Stimulated activated naive CD8-positive, alpha-beta T cell treated with anti-CD3 and anti-CD28 coated beads, Interleukin-15, amount 100 ng/mL, for 72 hours (primary cell): ENCODE measurements at regions not wholly inside any gene's neighbourhood (a gene's known extent, or its start where the extent isn't known, plus 50 kb on each side); places are given as distances from the start of the nearest gene placed in this dataset.
A peak's percentile ranks its signal among the peaks of the same experiment; 100 is the strongest.
"Not testable (repeated sequence)": the region's sequence is repeated elsewhere in the genome, so short reads cannot be mapped to it uniquely, and the experiment has no call there.

Source experiments
- ATAC-seq: fragments of 150-1000 bp; cut with Tn5 transposase; 2 replicates; pipeline ENCODE4 v1.10.0; 2021; ENCODE audit warnings: mild to moderate bottlenecking, moderate library complexity
- DNase-seq, 2 donors: peaks; one replicate each; pipeline ENCODE4 v3.0.0; 2021 to 2022
- H3K27ac Mint-ChIP-seq, 2 donors: one replicate each; pipeline ENCODE4 v1.8.0; 2022; ENCODE audit warnings: mild to moderate bottlenecking in 2 of 2, mixed read lengths in 2 of 2, moderate library complexity in 2 of 2
- H3K27me3 Mint-ChIP-seq: one replicate; pipeline ENCODE4 v1.8.0; 2022; ENCODE audit warnings: mixed read lengths
- H3K4me1 Mint-ChIP-seq: one replicate; pipeline ENCODE4 v1.8.0; 2022; ENCODE audit warnings: mild to moderate bottlenecking, mixed read lengths
- H3K4me3 Mint-ChIP-seq, 2 donors: one replicate each; pipeline ENCODE4 v1.8.0; 2022; ENCODE audit warnings: mild to moderate bottlenecking in 2 of 2, mixed read lengths in 2 of 2, moderate library complexity in 1 of 2
- H3K9me3 Mint-ChIP-seq, 2 donors: one replicate each; pipeline ENCODE4 v1.8.0; 2022; ENCODE audit warnings: mixed read lengths in 2 of 2

- Mint-ChIP-seq H3K4me1 (no peaks in the 10 kb centered on the region), H3K27ac (no peak overlapping the region), H3K27me3 (no peaks in the 10 kb centered on the region), H3K4me3 (no peak overlapping the region), H3K9me3 (peaks cover 22 to 31% of the 10 kb centered on the region in 2 donors)
- ATAC-seq: no peak
- DNase-seq: no peak
Observed at GRCh38 chr12:38384816-38385378, 68.3 kb downstream of the ALG10B start.

- H3K4me1 Mint-ChIP-seq: no peaks in the 10 kb centered on the region
- ATAC-seq: no peak
- no peak overlapping the region for H3K27ac Mint-ChIP-seq
Observed at GRCh38 chr12:38385486-38385885, 68.9 kb downstream of the ALG10B start.

GRCh38 chr12:38386205-38386985 lies 69.8 kb downstream of the ALG10B start:
- H3K27me3 Mint-ChIP-seq: no peaks in the 10 kb centered on the region
- DNase-seq: no peak
- H3K4me1 Mint-ChIP-seq: no peaks in the 10 kb centered on the region
- ATAC-seq: no peak
- no peak overlapping the region for H3K27ac Mint-ChIP-seq
- H3K4me3 Mint-ChIP-seq: no peak overlapping the region
- peaks cover 13 to 22% of the 10 kb centered on the region in 2 donors for H3K9me3 Mint-ChIP-seq

More at GRCh38 chr12:38385486-38385885, 68.9 kb downstream of the ALG10B start:
- Mint-ChIP-seq H3K4me3 (no peak overlapping the region), H3K27me3 (no peaks in the 10 kb centered on the region), H3K9me3 (peaks cover 20 to 31% of the 10 kb centered on the region in 2 donors)
- no peak for DNase-seq

GRCh38 chr12:38389614-38390013 lies 73.0 kb downstream of the ALG10B start:
- no peak for DNase-seq
- Mint-ChIP-seq H3K4me1 (no peaks in the 10 kb centered on the region), H3K27me3 (no peaks in the 10 kb centered on the region), H3K27ac (no peak overlapping the region), H3K4me3 (no peak overlapping the region), H3K9me3 (peaks cover 0 to 10% of the 10 kb centered on the region in 2 donors)
- ATAC-seq: no peak

GRCh38 chr12:38391007-38391406 lies 74.4 kb downstream of the ALG10B start:
- H3K4me1 Mint-ChIP-seq: no peaks in the 10 kb centered on the region
- no peak overlapping the region for H3K4me3 Mint-ChIP-seq
- ATAC-seq (no peak), DNase-seq (no peak)
- H3K27ac Mint-ChIP-seq: no peak overlapping the region
- peaks cover 0 to 10% of the 10 kb centered on the region in 2 donors for H3K9me3 Mint-ChIP-seq
- no peaks in the 10 kb centered on the region for H3K27me3 Mint-ChIP-seq

- Mint-ChIP-seq H3K9me3 (peaks cover 10 to 13% of the 10 kb centered on the region in 2 donors), H3K27ac (no peak overlapping the region), H3K4me3 (no peak overlapping the region), H3K27me3 (no peaks in the 10 kb centered on the region), H3K4me1 (no peaks in the 10 kb centered on the region)
- ATAC-seq: no peak
- no peak for DNase-seq
Observed at GRCh38 chr12:38392554-38393144, 76.1 kb downstream of the ALG10B start.

- peaks cover 10% of the 10 kb centered on the region in 2 donors for H3K9me3 Mint-ChIP-seq
Observed at GRCh38 chr12:38399711-38400206, 83.2 kb downstream of the ALG10B start.

GRCh38 chr12:38402811-38403210 lies 86.2 kb downstream of the ALG10B start:
- H3K9me3 Mint-ChIP-seq: peaks cover 0 to 5% of the 10 kb centered on the region in 2 donors
- H3K4me1 Mint-ChIP-seq: no peaks in the 10 kb centered on the region
- DNase-seq: no peak
- H3K27ac Mint-ChIP-seq: no peak overlapping the region
- ATAC-seq: no peak
- H3K27me3 Mint-ChIP-seq: no peaks in the 10 kb centered on the region
- H3K4me3 Mint-ChIP-seq: no peak overlapping the region

More at GRCh38 chr12:38399711-38400206, 83.2 kb downstream of the ALG10B start:
- ATAC-seq (no peak), DNase-seq (no peak)
- Mint-ChIP-seq H3K4me1 (no peaks in the 10 kb centered on the region), H3K4me3 (no peak overlapping the region), H3K27me3 (no peaks in the 10 kb centered on the region), H3K27ac (no peak overlapping the region)

- H3K4me3 Mint-ChIP-seq: no peak overlapping the region
- no peaks in the 10 kb centered on the region for H3K4me1 Mint-ChIP-seq
- no peaks in the 10 kb centered on the region for H3K27me3 Mint-ChIP-seq
- DNase-seq (no peak), ATAC-seq (no peak)
- H3K9me3 Mint-ChIP-seq: no peaks in the 10 kb centered on the region
- no peak overlapping the region for H3K27ac Mint-ChIP-seq
Observed at GRCh38 chr12:38409511-38409910, 92.9 kb downstream of the ALG10B start.

GRCh38 chr12:38411426-38411825 lies 94.9 kb downstream of the ALG10B start:
- DNase-seq: no peak
- H3K27me3 Mint-ChIP-seq: no peaks in the 10 kb centered on the region
- H3K9me3 Mint-ChIP-seq: no peaks in the 10 kb centered on the region
- no peak overlapping the region for H3K4me3 Mint-ChIP-seq
- H3K4me1 Mint-ChIP-seq: no peaks in the 10 kb centered on the region
- no peak overlapping the region for H3K27ac Mint-ChIP-seq
- ATAC-seq: no peak

GRCh38 chr12:38411946-38412345 lies 95.4 kb downstream of the ALG10B start:
- Mint-ChIP-seq H3K4me3 (no peak overlapping the region), H3K4me1 (no peaks in the 10 kb centered on the region)
- ATAC-seq: no peak

GRCh38 chr12:38417101-38417500 lies 100.5 kb downstream of the ALG10B start:
- Mint-ChIP-seq H3K27me3 (no peaks in the 10 kb centered on the region), H3K27ac (no peak overlapping the region), H3K4me3 (no peak overlapping the region), H3K4me1 (no peaks in the 10 kb centered on the region), H3K9me3 (peaks cover 16 to 28% of the 10 kb centered on the region in 2 donors)
- ATAC-seq: no peak
- DNase-seq: no peak

More at GRCh38 chr12:38411946-38412345, 95.4 kb downstream of the ALG10B start:
- no peak for DNase-seq
- Mint-ChIP-seq H3K27me3 (no peaks in the 10 kb centered on the region), H3K9me3 (peaks cover 0 to 2% of the 10 kb centered on the region in 2 donors), H3K27ac (no peak overlapping the region)

GRCh38 chr12:38424436-38424835 lies 107.9 kb downstream of the ALG10B start:
- peaks cover 23 to 25% of the 10 kb centered on the region in 2 donors for H3K9me3 Mint-ChIP-seq
- no peak for DNase-seq
- ATAC-seq: no peak
- H3K27me3 Mint-ChIP-seq: no peaks in the 10 kb centered on the region
- H3K4me1 Mint-ChIP-seq: no peaks in the 10 kb centered on the region
- H3K27ac Mint-ChIP-seq: no peak overlapping the region
- H3K4me3 Mint-ChIP-seq: no peak overlapping the region

GRCh38 chr12:38427442-38427841 lies 110.9 kb downstream of the ALG10B start:
- no peak overlapping the region for H3K4me3 Mint-ChIP-seq
- DNase-seq: no peak
- H3K27ac Mint-ChIP-seq: no peak overlapping the region
- H3K27me3 Mint-ChIP-seq: no peaks in the 10 kb centered on the region
- H3K9me3 Mint-ChIP-seq: peaks cover 0 to 8% of the 10 kb centered on the region in 2 donors
- no peak for ATAC-seq
- H3K4me1 Mint-ChIP-seq: no peaks in the 10 kb centered on the region

- DNase-seq: no peak
- H3K4me3 Mint-ChIP-seq: no peak overlapping the region
- no peak overlapping the region for H3K27ac Mint-ChIP-seq
- H3K4me1 Mint-ChIP-seq: no peaks in the 10 kb centered on the region
- ATAC-seq: no peak
- no peaks in the 10 kb centered on the region for H3K27me3 Mint-ChIP-seq
- H3K9me3 Mint-ChIP-seq: peaks cover 4 to 13% of the 10 kb centered on the region in 2 donors
Observed at GRCh38 chr12:38431921-38432320, 115.3 kb downstream of the ALG10B start.

- not testable (repeated sequence) for H3K4me1 Mint-ChIP-seq, H3K4me3 Mint-ChIP-seq, DNase-seq, H3K27me3 Mint-ChIP-seq, H3K27ac Mint-ChIP-seq
- ATAC-seq: peak; percentile 42
- peaks cover 8 to 31% of the 10 kb centered on the region in 2 donors for H3K9me3 Mint-ChIP-seq
Observed at GRCh38 chr12:38441871-38442281, 125.3 kb downstream of the ALG10B start.
